Endodermal cell (in vitro differentiated cells): ENCODE measurements at regions not wholly inside any gene's neighbourhood (a gene's known extent, or its start where the extent isn't known, plus 50 kb on each side); places are given as distances from the start of the nearest gene placed in this dataset.

Experiments used
- DNase-seq: peaks from one replicate; pipeline ENCODE4 v3.0.0-alpha.2; 2017
- H3K27ac ChIP-seq: 2 replicates; pipeline ENCODE4 v1.5.1; 2013; ENCODE audit warnings: mild to moderate bottlenecking, low read depth, low read length, moderate library complexity
- H3K27me3 ChIP-seq: 2 replicates; pipeline ENCODE4 v1.6.1; 2013; ENCODE audit warnings: mild to moderate bottlenecking, low read length, moderate library complexity; ENCODE audit not compliant: insufficient read depth, control insufficient read depth, poor library complexity, severe bottlenecking
- H3K36me3 ChIP-seq: 2 replicates; pipeline ENCODE4 v1.7.0; 2013; ENCODE audit warnings: mild to moderate bottlenecking, low read length, moderate library complexity; ENCODE audit not compliant: control insufficient read depth, insufficient read depth
- H3K4me1 ChIP-seq: one replicate; pipeline ENCODE4 v1.7.0; 2013; ENCODE audit warnings: low read length; ENCODE audit not compliant: control insufficient read depth, insufficient read depth
- H3K4me3 ChIP-seq: 2 replicates; pipeline ENCODE4 v1.5.1; 2013; ENCODE audit warnings: mild to moderate bottlenecking, low read length, moderate library complexity
- H3K9ac ChIP-seq: 2 replicates; pipeline ENCODE4 v1.6.1; 2013; ENCODE audit warnings: mild to moderate bottlenecking, low read length, moderate library complexity; ENCODE audit not compliant: poor library complexity, severe bottlenecking; ENCODE audit errors: extremely low read depth
- H3K9me3 ChIP-seq: 2 replicates; pipeline ENCODE4 v1.6.1; 2013; ENCODE audit warnings: mild to moderate bottlenecking, low read length, moderate library complexity; ENCODE audit not compliant: control insufficient read depth
- H3K27ac Mint-ChIP-seq: 2 replicates; pipeline ENCODE4 v1.8.0; 2020; ENCODE audit warnings: mixed read lengths
- H3K27me3 Mint-ChIP-seq: 2 replicates; pipeline ENCODE4 v1.8.0; 2021; ENCODE audit warnings: mild to moderate bottlenecking, mixed read lengths; ENCODE audit not compliant: insufficient read depth
- H3K36me3 Mint-ChIP-seq: 2 replicates; pipeline ENCODE4 v1.8.0; 2020; ENCODE audit warnings: low read depth, mixed read lengths
- H3K4me1 Mint-ChIP-seq: 2 replicates; pipeline ENCODE4 v1.8.0; 2020; ENCODE audit warnings: mixed read lengths
- H3K4me3 Mint-ChIP-seq: 2 replicates; pipeline ENCODE4 v1.8.0; 2020; ENCODE audit warnings: mild to moderate bottlenecking, moderate library complexity, mixed read lengths
- H3K9me3 Mint-ChIP-seq: 2 replicates; pipeline ENCODE4 v1.8.0; 2020; ENCODE audit warnings: mild to moderate bottlenecking, mixed read lengths
- CTCF ChIP-seq: fragments of 200-600 bp; sonication (generic); conservative IDR thresholded peaks from 2 replicates; pipeline ENCODE4 v1.5.0; 2021; ENCODE audit warnings: antibody characterized with exemption, mild to moderate bottlenecking
- WGBS, 2 experiments: methylation state at CpG; one replicate each; pipeline versions ENCODE4 v1.1.5 to v1.1.7; 2013; ENCODE audit warnings: missing lambda C conversion rate in 2 of 2, mixed read lengths in 1 of 2; ENCODE audit not compliant: insufficient coverage in 1 of 2, insufficient read length in 1 of 2; 5-methylcytosine and 5-hydroxymethylcytosine counted together

GRCh38 chr17:68790492-68790891, 164.7 kb downstream of the ABCA8 start:
- no peaks in the 10 kb centered on the region for H3K27me3 Mint-ChIP-seq

GRCh38 chr17:68789203-68789962, 165.8 kb downstream of the ABCA8 start:
- Mint-ChIP-seq H3K9me3 (peaks cover 13% of the 10 kb centered on the region), H3K36me3 (peaks cover 3% of the 10 kb centered on the region), H3K27me3 (no peaks in the 10 kb centered on the region), H3K27ac (no peak overlapping the region), H3K4me1 (peaks cover 20% of the 10 kb centered on the region), H3K4me3 (no peak overlapping the region)
- Histone ChIP-seq H3K4me3 (no peak overlapping the region), H3K4me1 (peaks cover 8% of the 10 kb centered on the region), H3K27ac (no peak overlapping the region), H3K9ac (no peak overlapping the region), H3K36me3 (no peaks in the 10 kb centered on the region), H3K27me3 (no peaks in the 10 kb centered on the region), H3K9me3 (peaks cover 13% of the 10 kb centered on the region)
- no peak for DNase-seq
- no peak for TF ChIP-seq CTCF
- 93 to 100% methylated on average over 2 of the region's 2 CpGs for WGBS, 2 experiments

More at GRCh38 chr17:68790492-68790891, 164.7 kb downstream of the ABCA8 start:
- Histone ChIP-seq H3K36me3 (no peaks in the 10 kb centered on the region), H3K27ac (no peak overlapping the region), H3K27me3 (no peaks in the 10 kb centered on the region), H3K9me3 (peaks cover 13% of the 10 kb centered on the region), H3K9ac (no peak overlapping the region), H3K4me3 (no peak overlapping the region), H3K4me1 (peaks cover 8% of the 10 kb centered on the region)
- Mint-ChIP-seq H3K4me3 (no peak overlapping the region), H3K27ac (no peak overlapping the region), H3K36me3 (peaks cover 3% of the 10 kb centered on the region), H3K4me1 (peaks cover 30% of the 10 kb centered on the region), H3K9me3 (peaks cover 16% of the 10 kb centered on the region)
- WGBS, 2 experiments, result 58 to 61% methylated on average over 3 of the region's 3 CpGs
- no peak for DNase-seq
- no peak for TF ChIP-seq CTCF

GRCh38 chr17:68785565-68786486, 169.4 kb downstream of the ABCA8 start:
- no peak for DNase-seq
- H3K27me3 ChIP-seq, result no peaks in the 10 kb centered on the region
- no peaks in the 10 kb centered on the region for H3K4me1 ChIP-seq
- peaks cover 30% of the 10 kb centered on the region for H3K9me3 ChIP-seq
- peaks cover 3% of the 10 kb centered on the region for H3K36me3 Mint-ChIP-seq
- no peaks in the 10 kb centered on the region for H3K36me3 ChIP-seq
- H3K27me3 Mint-ChIP-seq, result no peaks in the 10 kb centered on the region
- no peaks in the 10 kb centered on the region for H3K4me1 Mint-ChIP-seq
- 94 to 96% methylated on average over 6 to 7 of the region's 7 CpGs for WGBS, 2 experiments
- H3K27ac Mint-ChIP-seq, result no peak overlapping the region
- H3K9ac ChIP-seq, result no peak overlapping the region
- H3K27ac ChIP-seq, result no peak overlapping the region
- no peak overlapping the region for H3K4me3 ChIP-seq
- H3K9me3 Mint-ChIP-seq, result peaks cover 29% of the 10 kb centered on the region
- H3K4me3 Mint-ChIP-seq, result no peak overlapping the region
- TF ChIP-seq CTCF, result no peak
